Activated CD4-positive, alpha-beta T cell treated with anti-CD3 and anti-CD28 coated beads for 36 hours (primary cell): ENCODE measurements at regions not wholly inside any gene's neighbourhood (a gene's known extent, or its start where the extent isn't known, plus 50 kb on each side); places are given as distances from the start of the nearest gene placed in this dataset.

Experiments used
- ATAC-seq: fragments of 200-7000 bp; cut with Tn5 transposase; one replicate; pipeline ENCODE4 v1.10.0; 2021; ENCODE audit warnings: mild to moderate bottlenecking, moderate library complexity
- CTCF ChIA-PET: fragments of 350-600 bp; sonication (Branson Sonifier 250); formaldehyde crosslinking; loops from one replicate; lab custom pipeline; 2021; ENCODE audit warnings: antibody characterized with exemption; lab: Charles Lee
- POLR2A ChIA-PET: fragments of 350-600 bp; sonication (Branson Sonifier 250); formaldehyde crosslinking; loops from one replicate; lab custom pipeline; 2021; ENCODE audit warnings: antibody characterized with exemption, inconsistent platforms; lab: Charles Lee
- DNase-seq: peaks from one replicate; pipeline ENCODE4 v3.0.0-alpha.2; 2020
- H3K27ac Mint-ChIP-seq: one replicate; pipeline ENCODE4 v1.8.0; 2021; ENCODE audit warnings: mixed read lengths
- H3K27me3 Mint-ChIP-seq: one replicate; pipeline ENCODE4 v1.8.0; 2021; ENCODE audit warnings: mixed read lengths
- H3K36me3 Mint-ChIP-seq: one replicate; pipeline ENCODE4 v1.8.0; 2021; ENCODE audit warnings: low read depth, mixed read lengths
- H3K4me1 Mint-ChIP-seq: one replicate; pipeline ENCODE4 v1.8.0; 2021; ENCODE audit warnings: mixed read lengths
- H3K4me3 Mint-ChIP-seq: one replicate; pipeline ENCODE4 v1.8.0; 2021; ENCODE audit warnings: mild to moderate bottlenecking, moderate library complexity, mixed read lengths
- H3K9me3 Mint-ChIP-seq: one replicate; pipeline ENCODE4 v1.8.0; 2021; ENCODE audit warnings: low read depth, mixed read lengths
- intact Hi-C, 2 experiments: fragments of 100-400 bp; cut with DNase I in 1 of 2; cut with micrococcal nuclease in 1 of 2; formaldehyde crosslinking; loops; one replicate each; pipeline versions ENCODE4 v1.14.2 to v1.15.1; 2022 to 2024; cut with DNase I, micrococcal nuclease

- no peaks in the 10 kb centered on the region for H3K9me3 Mint-ChIP-seq
- DNase-seq, result no peak
- H3K27me3 Mint-ChIP-seq, result peaks cover 2% of the 10 kb centered on the region
- ATAC-seq, result no peak
- no peak overlapping the region for H3K27ac Mint-ChIP-seq
- CTCF ChIA-PET, result no interaction called here
- no peaks in the 10 kb centered on the region for H3K36me3 Mint-ChIP-seq
- no peak overlapping the region for H3K4me3 Mint-ChIP-seq
- no peaks in the 10 kb centered on the region for H3K4me1 Mint-ChIP-seq
- intact Hi-C loops, result no loop called here
- POLR2A ChIA-PET, result no interaction called here
These were observed 243.1 kb upstream of the HABP2 start for GRCh38 chr10:113309791-113310190.

GRCh38 chr10:113310347-113310746, 242.5 kb upstream of the HABP2 start:
- no peaks in the 10 kb centered on the region for H3K36me3 Mint-ChIP-seq
- DNase-seq (no peak), ATAC-seq (no peak)
- intact Hi-C loops, result no loop called here
- no peaks in the 10 kb centered on the region for H3K4me1 Mint-ChIP-seq
- no peak overlapping the region for H3K4me3 Mint-ChIP-seq
- POLR2A ChIA-PET, result no interaction called here
- H3K9me3 Mint-ChIP-seq, result no peaks in the 10 kb centered on the region
- H3K27me3 Mint-ChIP-seq, result peaks cover 2% of the 10 kb centered on the region
- CTCF ChIA-PET, result interaction anchor here (0.6 kb wide), 1 partner anchor 591 kb away, joined by 3 read pairs; no protein-coding TSS in a partner anchor
- no peak overlapping the region for H3K27ac Mint-ChIP-seq

- H3K36me3 Mint-ChIP-seq, result no peaks in the 10 kb centered on the region
- intact Hi-C loops, result no loop called here
- H3K9me3 Mint-ChIP-seq, result no peaks in the 10 kb centered on the region
- CTCF ChIA-PET, result interaction anchor here (0.7 kb wide), 1 partner anchor 93 kb away, joined by 3 read pairs; no protein-coding TSS in a partner anchor
- ATAC-seq (no peak), DNase-seq (no peak)
- H3K27me3 Mint-ChIP-seq, result peaks cover 4% of the 10 kb centered on the region
- H3K27ac Mint-ChIP-seq, result no peak overlapping the region
- H3K4me1 Mint-ChIP-seq, result no peaks in the 10 kb centered on the region
- POLR2A ChIA-PET, result no interaction called here
- no peak overlapping the region for H3K4me3 Mint-ChIP-seq
These were observed 239.7 kb upstream of the HABP2 start for GRCh38 chr10:113313048-113313602.

GRCh38 chr10:113313722-113314121, 239.1 kb upstream of the HABP2 start:
- intact Hi-C loops, result no loop called here
- CTCF ChIA-PET, result no interaction called here

GRCh38 chr10:113316506-113316905, 236.3 kb upstream of the HABP2 start:
- H3K27ac Mint-ChIP-seq, result no peak overlapping the region
- peaks cover 2% of the 10 kb centered on the region for H3K27me3 Mint-ChIP-seq
- no peak overlapping the region for H3K4me3 Mint-ChIP-seq
- H3K4me1 Mint-ChIP-seq, result no peaks in the 10 kb centered on the region
- H3K9me3 Mint-ChIP-seq, result no peaks in the 10 kb centered on the region
- DNase-seq (no peak), ATAC-seq (no peak)
- intact Hi-C loops, result no loop called here
- POLR2A ChIA-PET, result no interaction called here
- CTCF ChIA-PET, result no interaction called here
- no peaks in the 10 kb centered on the region for H3K36me3 Mint-ChIP-seq

More at GRCh38 chr10:113313722-113314121, 239.1 kb upstream of the HABP2 start:
- no peak for ATAC-seq
- H3K9me3 Mint-ChIP-seq, result no peaks in the 10 kb centered on the region
- DNase-seq, result no peak
- H3K27ac Mint-ChIP-seq, result no peak overlapping the region
- no peak overlapping the region for H3K4me3 Mint-ChIP-seq
- peaks cover 4% of the 10 kb centered on the region for H3K27me3 Mint-ChIP-seq
- POLR2A ChIA-PET, result no interaction called here
- no peaks in the 10 kb centered on the region for H3K36me3 Mint-ChIP-seq
- H3K4me1 Mint-ChIP-seq, result no peaks in the 10 kb centered on the region

- CTCF ChIA-PET, result interaction anchor here (0.6 kb wide), 1 partner anchor 845 kb away, joined by 3 read pairs; no protein-coding TSS in a partner anchor
- no peak overlapping the region for H3K4me3 Mint-ChIP-seq
- no peak for DNase-seq
- POLR2A ChIA-PET, result no interaction called here
- no peak overlapping the region for H3K27ac Mint-ChIP-seq
- H3K4me1 Mint-ChIP-seq, result no peaks in the 10 kb centered on the region
- intact Hi-C loops, result no loop called here
- no peaks in the 10 kb centered on the region for H3K9me3 Mint-ChIP-seq
- ATAC-seq, result no peak
- H3K27me3 Mint-ChIP-seq, result peaks cover 2% of the 10 kb centered on the region
- H3K36me3 Mint-ChIP-seq, result no peaks in the 10 kb centered on the region
These were observed 235.4 kb upstream of the HABP2 start for GRCh38 chr10:113317489-113317888.

GRCh38 chr10:113319479-113319878, 233.4 kb upstream of the HABP2 start:
- ChIA-PET POLR2A (interaction anchor here (0.6 kb wide), 1 partner anchor 847 kb away, joined by 3 read pairs; no protein-coding TSS in a partner anchor), CTCF (interaction anchor here (1.0 kb wide), 1 partner anchor 19 kb away, joined by 3 read pairs; no protein-coding TSS in a partner anchor)
- ATAC-seq (no peak), DNase-seq (no peak)
- Mint-ChIP-seq H3K9me3 (no peaks in the 10 kb centered on the region), H3K27me3 (peaks cover 3% of the 10 kb centered on the region), H3K27ac (no peak overlapping the region), H3K4me1 (no peaks in the 10 kb centered on the region), H3K4me3 (no peak overlapping the region), H3K36me3 (no peaks in the 10 kb centered on the region)
- intact Hi-C loops, result no loop called here

- Mint-ChIP-seq H3K4me1 (no peaks in the 10 kb centered on the region), H3K9me3 (no peaks in the 10 kb centered on the region), H3K27ac (no peak overlapping the region), H3K27me3 (peaks cover 3% of the 10 kb centered on the region), H3K36me3 (no peaks in the 10 kb centered on the region), H3K4me3 (no peak overlapping the region)
- POLR2A ChIA-PET, result no interaction called here
- ATAC-seq (no peak), DNase-seq (no peak)
- intact Hi-C loops, result no loop called here
- CTCF ChIA-PET, result interaction anchor here (0.7 kb wide), 1 partner anchor 51 kb away, joined by 3 read pairs; no protein-coding TSS in a partner anchor
These were observed 232.6 kb upstream of the HABP2 start for GRCh38 chr10:113320211-113320610.

GRCh38 chr10:113320987-113321386, 231.9 kb upstream of the HABP2 start:
- POLR2A ChIA-PET, result no interaction called here
- Mint-ChIP-seq H3K4me1 (peaks cover 2% of the 10 kb centered on the region), H3K27ac (no peak overlapping the region), H3K4me3 (no peak overlapping the region), H3K9me3 (no peaks in the 10 kb centered on the region), H3K36me3 (no peaks in the 10 kb centered on the region), H3K27me3 (peaks cover 3% of the 10 kb centered on the region)
- CTCF ChIA-PET, result interaction anchor here (0.7 kb wide), 1 partner anchor 50 kb away, joined by 3 read pairs; no protein-coding TSS in a partner anchor
- intact Hi-C loops, result no loop called here
- no peak for ATAC-seq
- no peak for DNase-seq

GRCh38 chr10:113322843-113323242, 230.0 kb upstream of the HABP2 start:
- ATAC-seq, result no peak

GRCh38 chr10:113323985-113324384, 228.9 kb upstream of the HABP2 start:
- intact Hi-C loops, result no loop called here
- Mint-ChIP-seq H3K4me3 (no peak overlapping the region), H3K27me3 (peaks cover 10% of the 10 kb centered on the region), H3K9me3 (no peaks in the 10 kb centered on the region), H3K27ac (no peak overlapping the region), H3K36me3 (no peaks in the 10 kb centered on the region), H3K4me1 (peaks cover 7% of the 10 kb centered on the region)
- CTCF ChIA-PET, result no interaction called here
- ATAC-seq (no peak), DNase-seq (no peak)
- POLR2A ChIA-PET, result no interaction called here

More at GRCh38 chr10:113322843-113323242, 230.0 kb upstream of the HABP2 start:
- intact Hi-C loops, result no loop called here
- ChIA-PET CTCF (no interaction called here), POLR2A (interaction anchor here (0.7 kb wide), 1 partner anchor 121 kb away, joined by 4 read pairs; no protein-coding TSS in a partner anchor)
- Mint-ChIP-seq H3K36me3 (no peaks in the 10 kb centered on the region), H3K4me3 (no peak overlapping the region), H3K4me1 (peaks cover 7% of the 10 kb centered on the region), H3K9me3 (no peaks in the 10 kb centered on the region), H3K27ac (no peak overlapping the region), H3K27me3 (peaks cover 6% of the 10 kb centered on the region)
- no peak for DNase-seq
